Breast epithelium (tissue), 3 donors: ENCODE measurements at regions not wholly inside any gene's neighbourhood (a gene's known extent, or its start where the extent isn't known, plus 50 kb on each side); places are given as distances from the start of the nearest gene placed in this dataset.

Experiments used
- POLR2A ChIP-seq: fragments of 450-650 bp; IDR thresholded peaks from one replicate; pipeline ENCODE4 v1.6.1; 2016; ENCODE audit warnings: antibody characterized with exemption, mild to moderate bottlenecking, moderate library complexity
- TF ChIP-seq, protein P1 (sequence below), 3 donors: fragments of 450-650 bp; IDR thresholded peaks; one replicate each; pipeline ENCODE4 v1.5.1; 2016 to 2017; ENCODE audit warnings: antibody characterized with exemption in 3 of 3, mild to moderate bottlenecking in 3 of 3, moderate library complexity in 3 of 3

DNA sequence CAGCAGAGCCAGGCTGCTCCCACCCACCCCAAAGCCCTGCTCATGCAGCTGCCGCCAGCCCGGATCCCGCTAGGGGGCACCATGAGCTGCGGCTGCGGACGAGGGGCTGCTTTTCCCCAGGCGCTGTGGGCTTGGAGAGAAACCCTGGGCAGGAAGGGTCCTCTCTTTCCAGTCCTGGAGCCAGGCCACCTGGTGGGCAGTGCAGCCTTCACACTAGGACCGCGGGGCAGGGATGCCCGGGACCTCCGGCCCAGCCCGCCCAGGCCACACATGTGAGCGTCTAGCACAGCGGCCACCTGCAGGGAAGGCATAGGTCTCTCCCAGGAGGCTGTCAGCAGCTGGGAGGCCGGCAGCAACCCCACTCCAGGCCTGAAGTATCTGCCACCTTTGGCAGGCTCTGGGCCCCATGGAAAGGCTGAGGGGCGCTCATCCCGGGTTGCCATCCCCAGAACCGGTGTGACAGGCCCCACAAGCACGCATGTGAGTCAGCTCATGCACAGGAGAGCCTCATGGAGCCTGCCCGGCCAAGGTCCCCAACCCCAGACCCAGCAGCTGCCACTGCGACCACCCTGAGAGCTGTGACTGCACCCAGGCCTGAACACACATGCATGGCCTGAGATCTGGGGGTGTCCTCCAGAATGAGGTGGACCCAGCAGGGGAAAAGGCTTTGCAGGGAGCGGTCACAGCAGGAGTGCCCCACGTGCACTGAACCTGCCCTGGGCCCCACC, 280.0 kb upstream of the RTL1 start:
- TF ChIP-seq POLR2A, result no peak
- TF ChIP-seq, protein P1, sequence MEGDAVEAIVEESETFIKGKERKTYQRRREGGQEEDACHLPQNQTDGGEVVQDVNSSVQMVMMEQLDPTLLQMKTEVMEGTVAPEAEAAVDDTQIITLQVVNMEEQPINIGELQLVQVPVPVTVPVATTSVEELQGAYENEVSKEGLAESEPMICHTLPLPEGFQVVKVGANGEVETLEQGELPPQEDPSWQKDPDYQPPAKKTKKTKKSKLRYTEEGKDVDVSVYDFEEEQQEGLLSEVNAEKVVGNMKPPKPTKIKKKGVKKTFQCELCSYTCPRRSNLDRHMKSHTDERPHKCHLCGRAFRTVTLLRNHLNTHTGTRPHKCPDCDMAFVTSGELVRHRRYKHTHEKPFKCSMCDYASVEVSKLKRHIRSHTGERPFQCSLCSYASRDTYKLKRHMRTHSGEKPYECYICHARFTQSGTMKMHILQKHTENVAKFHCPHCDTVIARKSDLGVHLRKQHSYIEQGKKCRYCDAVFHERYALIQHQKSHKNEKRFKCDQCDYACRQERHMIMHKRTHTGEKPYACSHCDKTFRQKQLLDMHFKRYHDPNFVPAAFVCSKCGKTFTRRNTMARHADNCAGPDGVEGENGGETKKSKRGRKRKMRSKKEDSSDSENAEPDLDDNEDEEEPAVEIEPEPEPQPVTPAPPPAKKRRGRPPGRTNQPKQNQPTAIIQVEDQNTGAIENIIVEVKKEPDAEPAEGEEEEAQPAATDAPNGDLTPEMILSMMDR (IDR thresholded peaks at IDR 0.05), result no peak
